GM19238 (cell line): ENCODE measurements at regions not wholly inside any gene's neighbourhood (a gene's known extent, or its start where the extent isn't known, plus 50 kb on each side); places are given as distances from the start of the nearest gene placed in this dataset.
"Not testable (repeated sequence)": the region's sequence is repeated elsewhere in the genome, so short reads cannot be mapped to it uniquely, and the experiment has no call there.

Source experiments
- DNase-seq: peaks from one replicate; pipeline ENCODE4 v3.0.0; 2011; ENCODE audit warnings: low spot score; ENCODE audit not compliant: insufficient read length

- no peak for DNase-seq
Measured at GRCh38 chr15:55126111-55126510, 70.6 kb downstream of the RSL24D1 start.

GRCh38 chr15:55124616-55125015, 72.1 kb downstream of the RSL24D1 start:
- no peak for DNase-seq

GRCh38 chr15:55118344-55118870, 78.3 kb downstream of the RSL24D1 start:
- DNase-seq: no peak

GRCh38 chr15:55116636-55117035, 80.1 kb downstream of the RSL24D1 start:
- no peak for DNase-seq

GRCh38 chr15:55113736-55114135, 83.0 kb downstream of the RSL24D1 start:
- DNase-seq: no peak

- no peak for DNase-seq
Measured at GRCh38 chr15:55112706-55113105, 84.0 kb downstream of the RSL24D1 start.

GRCh38 chr15:55110446-55110845, 86.3 kb downstream of the RSL24D1 start:
- DNase-seq: no peak

- peak; percentile 13 for DNase-seq
Measured at GRCh38 chr15:55108858-55109518, 87.8 kb downstream of the RSL24D1 start.

GRCh38 chr15:55108448-55108847, 88.3 kb downstream of the RSL24D1 start:
- DNase-seq: no peak

- no peak for DNase-seq
Measured at GRCh38 chr15:55106155-55106554, 90.6 kb downstream of the RSL24D1 start.

GRCh38 chr15:55094136-55094535, 102.6 kb downstream of the RSL24D1 start:
- no peak for DNase-seq

GRCh38 chr15:55088207-55088606, 108.5 kb downstream of the RSL24D1 start:
- no peak for DNase-seq

- no peak for DNase-seq
Measured at GRCh38 chr15:55084673-55085072, 112.1 kb downstream of the RSL24D1 start.

GRCh38 chr15:55084216-55084615, 112.5 kb downstream of the RSL24D1 start:
- no peak for DNase-seq

- not testable (repeated sequence) for DNase-seq
Measured at GRCh38 chr15:55077052-55077451, 119.7 kb downstream of the RSL24D1 start.

GRCh38 chr15:55074431-55074830, 122.3 kb downstream of the RSL24D1 start:
- DNase-seq: no peak

- DNase-seq: not testable (repeated sequence)
Measured at GRCh38 chr15:55063970-55064369, 132.8 kb downstream of the RSL24D1 start.

GRCh38 chr15:55060836-55061235, 135.9 kb downstream of the RSL24D1 start:
- no peak for DNase-seq

- DNase-seq: no peak
Measured at GRCh38 chr15:55056500-55056899, 140.2 kb downstream of the RSL24D1 start.

GRCh38 chr15:55044162-55044561, 152.6 kb downstream of the RSL24D1 start:
- DNase-seq: no peak

GRCh38 chr15:55037071-55037470, 159.7 kb downstream of the RSL24D1 start:
- no peak for DNase-seq

- no peak for DNase-seq
Measured at GRCh38 chr15:55035749-55036148, 161.0 kb downstream of the RSL24D1 start.

GRCh38 chr15:55033574-55033973, 163.2 kb downstream of the RSL24D1 start:
- no peak for DNase-seq
